GM19043 (cell line): ENCODE measurements at regions not wholly inside any gene's neighbourhood (a gene's known extent, or its start where the extent isn't known, plus 50 kb on each side); places are given as distances from the start of the nearest gene placed in this dataset.

Experiments
- ATAC-seq: cut with Tn5 transposase; IDR thresholded peaks from one replicate; pipeline ENCODE4 v1.9.1; 2021; ENCODE audit warnings: low read depth; ENCODE audit not compliant: unreplicated experiment

GRCh38 chr13:111609631-111610030 is 289.2 kb downstream of the TEX29 start:
- ATAC-seq = no peak

- ATAC-seq = no peak
These were observed 289.6 kb downstream of the TEX29 start for GRCh38 chr13:111610081-111610480.

GRCh38 chr13:111610879-111611278 is 290.4 kb downstream of the TEX29 start:
- ATAC-seq = no peak

GRCh38 chr13:111611651-111612050 is 291.2 kb downstream of the TEX29 start:
- no peak for ATAC-seq

- no peak for ATAC-seq
These were observed 292.4 kb downstream of the TEX29 start for GRCh38 chr13:111612886-111613285.

GRCh38 chr13:111614009-111614408 is 293.6 kb downstream of the TEX29 start:
- no peak for ATAC-seq

GRCh38 chr13:111614613-111615012 is 294.2 kb downstream of the TEX29 start:
- ATAC-seq = no peak

GRCh38 chr13:111616203-111616602 is 295.8 kb downstream of the TEX29 start:
- ATAC-seq = no peak

- no peak for ATAC-seq
These were observed 299.7 kb downstream of the TEX29 start for GRCh38 chr13:111620166-111620565.

GRCh38 chr13:111620586-111620985 is 300.1 kb downstream of the TEX29 start:
- ATAC-seq = no peak

- ATAC-seq = no peak
These were observed 300.7 kb downstream of the TEX29 start for GRCh38 chr13:111621164-111621563.

GRCh38 chr13:111622051-111622531 is 301.6 kb downstream of the TEX29 start:
- no peak for ATAC-seq

- ATAC-seq = no peak
These were observed 302.8 kb downstream of the TEX29 start for GRCh38 chr13:111623208-111623607.

GRCh38 chr13:111623743-111624505 is 303.5 kb downstream of the TEX29 start:
- ATAC-seq = no peak

- no peak for ATAC-seq
These were observed 305.3 kb downstream of the TEX29 start for GRCh38 chr13:111625526-111626315.

- no peak for ATAC-seq
These were observed 306.2 kb downstream of the TEX29 start for GRCh38 chr13:111626371-111627305.

- no peak for ATAC-seq
These were observed 307.2 kb downstream of the TEX29 start for GRCh38 chr13:111627596-111627995.

GRCh38 chr13:111629016-111629415 is 308.6 kb downstream of the TEX29 start:
- no peak for ATAC-seq

- ATAC-seq = no peak
These were observed 309.0 kb downstream of the TEX29 start for GRCh38 chr13:111629457-111629856.

- no peak for ATAC-seq
These were observed 309.5 kb downstream of the TEX29 start for GRCh38 chr13:111629926-111630325.

GRCh38 chr13:111630406-111630805 is 310.0 kb downstream of the TEX29 start:
- ATAC-seq = no peak
